ENCODE measurements at regions not wholly inside any gene's neighbourhood (a gene's known extent, or its start where the extent isn't known, plus 50 kb on each side); places are given as distances from the start of the nearest gene placed in this dataset.
"Not testable (repeated sequence)": the region's sequence is repeated elsewhere in the genome, so short reads cannot be mapped to it uniquely, and the experiment has no call there.

DNA sequence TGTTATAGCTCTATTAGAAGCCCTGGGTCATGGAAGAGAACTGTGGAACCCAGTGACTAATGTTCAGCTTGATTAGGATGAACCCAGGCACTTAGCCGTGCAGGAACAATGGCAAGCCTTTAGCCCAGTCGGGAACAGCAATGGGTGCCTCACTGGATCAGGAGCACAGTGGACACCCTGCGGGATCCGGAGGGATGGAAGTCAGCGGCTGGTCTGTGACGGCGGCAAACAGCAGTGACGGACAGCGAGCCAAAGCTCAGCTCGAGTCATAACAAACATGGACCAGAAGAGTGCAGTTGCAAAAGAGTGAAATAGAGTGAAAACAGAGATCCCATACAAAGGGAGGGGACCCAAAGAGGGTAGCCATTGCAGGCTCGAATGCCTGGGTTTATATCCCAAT, 187.3 kb upstream of the TGIF2LX start:
- not testable (repeated sequence) for TF ChIP-seq POLR2AphosphoS5 (IDR thresholded peaks at IDR 0.05; ENCODE audit: low read depth, low read length); POLR2A (IDR thresholded peaks at IDR 0.05; ENCODE audit: low read depth, low read length); TAF1 (IDR thresholded peaks at IDR 0.05; ENCODE audit: borderline replicate concordance, low read depth, low read length)

Measured in GM12892 (cell line).